IMR-90 (cell line): ENCODE measurements at regions not wholly inside any gene's neighbourhood (a gene's known extent, or its start where the extent isn't known, plus 50 kb on each side); places are given as distances from the start of the nearest gene placed in this dataset.

Experiments
- ATAC-seq: fragments of 200-7000 bp; cut with Tn5 transposase; 2 replicates; pipeline ENCODE4 v1.9.1; 2020; ENCODE audit warnings: low read depth, mild to moderate bottlenecking, moderate library complexity
- BruUV-seq: library from RNA; stranded (reverse); fragments of 400-500 nt; replicated peaks from 2 replicates; lab custom pipeline; 2021; lab: Mats Ljungman, UMichigan
- CTCF ChIA-PET: fragments of 300-600 bp; formaldehyde crosslinking; extraction: SDS; loops from one replicate; lab custom pipeline; 2021; ENCODE audit warnings: antibody characterized with exemption; lab: Yijun Ruan, JAX
- POLR2A ChIA-PET: fragments of 300-600 bp; sonication (Branson Sonifier 250); formaldehyde crosslinking; loops from one replicate; lab custom pipeline; 2022; ENCODE audit warnings: antibody characterized with exemption; ENCODE audit not compliant: unreplicated experiment; lab: Charles Lee
- DNase-seq: peaks from one replicate; pipeline ENCODE4 v3.0.0; 2013
- H2AFZ ChIP-seq: replicated peaks from 2 replicates; pipeline ENCODE3; 2013; ENCODE audit warnings: low read length, mild to moderate bottlenecking; ENCODE audit not compliant: poor library complexity
- H2AK5ac ChIP-seq: 2 replicates; pipeline ENCODE4 v1.6.1; 2013; ENCODE audit warnings: low read depth, low read length, inconsistent platforms
- H2AK9ac ChIP-seq: replicated peaks from 2 replicates; pipeline ENCODE3; 2013; ENCODE audit warnings: mild to moderate bottlenecking, low read depth, low read length, moderate library complexity; ENCODE audit not compliant: poor library complexity
- H2BK120ac ChIP-seq: 2 replicates; pipeline ENCODE4 v1.6.1; 2013; ENCODE audit warnings: low read depth, low read length, inconsistent platforms
- H2BK15ac ChIP-seq: 3 replicates; pipeline ENCODE4 v1.6.1; 2013; ENCODE audit warnings: low read depth, low read length, inconsistent platforms
- H2BK20ac ChIP-seq: 2 replicates; pipeline ENCODE4 v1.6.1; 2013; ENCODE audit warnings: low read depth, mild to moderate bottlenecking, inconsistent platforms, low read length, moderate library complexity
- H2BK5ac ChIP-seq: 2 replicates; pipeline ENCODE4 v1.6.1; 2013; ENCODE audit warnings: mild to moderate bottlenecking, low read depth, low read length, inconsistent platforms; ENCODE audit not compliant: poor library complexity, severe bottlenecking
- H3K14ac ChIP-seq: replicated peaks from 2 replicates; pipeline ENCODE4 v1.6.1; 2013; ENCODE audit warnings: low read depth, low read length, inconsistent platforms
- H3K18ac ChIP-seq: 2 replicates; pipeline ENCODE4 v1.6.1; 2013; ENCODE audit warnings: low read depth, low read length, control low read depth
- H3K23ac ChIP-seq: 2 replicates; pipeline ENCODE4 v1.6.1; 2013; ENCODE audit warnings: low read depth, low read length, inconsistent platforms
- H3K27ac ChIP-seq: 2 replicates; pipeline ENCODE4 v1.5.1; 2013; ENCODE audit warnings: mild to moderate bottlenecking, control low read depth, low read length; ENCODE audit not compliant: insufficient read depth
- H3K27me3 ChIP-seq: 2 replicates; pipeline ENCODE4 v1.6.1; 2013; ENCODE audit warnings: low read length; ENCODE audit not compliant: control insufficient read depth, insufficient read depth
- H3K36me3 ChIP-seq: 2 replicates; pipeline ENCODE4 v1.6.1; 2013; ENCODE audit warnings: low read length, mixed read lengths; ENCODE audit not compliant: control insufficient read depth, insufficient read depth
- H3K4ac ChIP-seq: 2 replicates; pipeline ENCODE4 v1.6.1; 2013; ENCODE audit warnings: low read depth, low read length, inconsistent platforms
- H3K4me1 ChIP-seq: 2 replicates; pipeline ENCODE4 v1.6.1; 2013; ENCODE audit warnings: low read length, mixed read lengths; ENCODE audit not compliant: control insufficient read depth, insufficient read depth
- H3K4me2 ChIP-seq: 2 replicates; pipeline ENCODE4 v1.6.1; 2013; ENCODE audit warnings: low read depth, mild to moderate bottlenecking, control low read depth, low read length, moderate library complexity
- H3K4me3 ChIP-seq: 2 replicates; pipeline ENCODE4 v1.5.1; 2013; ENCODE audit warnings: low read depth, mild to moderate bottlenecking, control low read depth, low read length, moderate library complexity; ENCODE audit not compliant: insufficient read depth
- H3K56ac ChIP-seq: 2 replicates; pipeline ENCODE4 v1.6.1; 2013; ENCODE audit warnings: low read length, inconsistent platforms; ENCODE audit not compliant: insufficient read depth; ENCODE audit errors: extremely low read depth
- H3K79me1 ChIP-seq, 2 experiments: 2 replicates each; pipeline ENCODE4 v1.6.1; 2013; ENCODE audit warnings: low read length in 2 of 2, inconsistent platforms in 1 of 2, low read depth in 1 of 2
- H3K9ac ChIP-seq: 2 replicates; pipeline ENCODE4 v1.6.1; 2013; ENCODE audit warnings: low read depth, low read length, control low read depth
- H3K9me1 ChIP-seq: 2 replicates; pipeline ENCODE4 v1.6.1; 2013; ENCODE audit warnings: low read length, inconsistent platforms; ENCODE audit not compliant: insufficient read depth
- H3K9me3 ChIP-seq: 2 replicates; pipeline ENCODE4 v1.6.1; 2013; ENCODE audit warnings: low read length; ENCODE audit not compliant: control insufficient read depth, insufficient read depth
- H4K20me1 ChIP-seq: 2 replicates; pipeline ENCODE4 v1.6.1; 2013; ENCODE audit warnings: low read length, inconsistent platforms; ENCODE audit not compliant: insufficient read depth
- H4K5ac ChIP-seq: 2 replicates; pipeline ENCODE4 v1.6.1; 2013; ENCODE audit warnings: mild to moderate bottlenecking, low read depth, low read length, control low read depth
- H4K8ac ChIP-seq, 2 experiments: 2 replicates each; pipeline ENCODE4 v1.6.1; 2013; ENCODE audit warnings: low read depth in 2 of 2, low read length in 2 of 2, control low read depth in 1 of 2, inconsistent platforms in 1 of 2
- H4K91ac ChIP-seq: 2 replicates; pipeline ENCODE4 v1.6.1; 2013; ENCODE audit warnings: low read depth, low read length, inconsistent platforms; ENCODE audit not compliant: insufficient read depth
- CEBPB ChIP-seq: IDR thresholded peaks from 2 replicates; pipeline ENCODE4 v1.6.1; 2012; ENCODE audit warnings: low read depth, low read length, improper control_type of control experiment
- CHD1 ChIP-seq: IDR thresholded peaks from 2 replicates; pipeline ENCODE4 v1.6.1; 2012; ENCODE audit warnings: low read depth, low read length, improper control_type of control experiment
- CTCF ChIP-seq: conservative IDR thresholded peaks from 2 replicates; pipeline ENCODE4 v1.5.1; 2012; ENCODE audit warnings: mild to moderate bottlenecking, low read depth, low read length, improper control_type of control experiment
- MXI1 ChIP-seq: IDR thresholded peaks from 2 replicates; pipeline ENCODE4 v1.6.1; 2012; ENCODE audit warnings: low read depth, mild to moderate bottlenecking, low read length, moderate library complexity, borderline replicate concordance
- NFE2L2 ChIP-seq: fragments of 150-350 bp; IDR thresholded peaks from 2 replicates; pipeline ENCODE4 v1.6.1; 2016; ENCODE audit warnings: low read depth, mild to moderate bottlenecking, low read length
- RCOR1 ChIP-seq: IDR thresholded peaks from 2 replicates; pipeline ENCODE4 v1.6.1; 2012; ENCODE audit warnings: mild to moderate bottlenecking, low read length, improper control_type of control experiment; ENCODE audit not compliant: insufficient replicate concordance
- SMC3 ChIP-seq: fragments of 150-350 bp; IDR thresholded peaks from 2 replicates; pipeline ENCODE4 v1.6.1; 2016; ENCODE audit warnings: low read depth, mild to moderate bottlenecking, antibody characterized with exemption, low read length, moderate library complexity
- WGBS, 2 experiments: methylation state at CpG; one replicate each; pipeline versions ENCODE4 v1.1.5 to v1.1.7; 2013; ENCODE audit warnings: missing lambda C conversion rate in 2 of 2; ENCODE audit not compliant: insufficient read length in 1 of 2; ENCODE audit errors: extremely low coverage in 2 of 2; 5-methylcytosine and 5-hydroxymethylcytosine counted together
- dilution Hi-C: fragments of 300-500 bp; cut with HindIII; formaldehyde crosslinking; loops from one replicate; pipeline ENCODE4 v1.14.3; 2018; ENCODE audit warnings: low sequenced_read_pairs; ENCODE audit not compliant: unreplicated experiment
- in situ Hi-C: fragments of 300-500 bp; cut with MboI; formaldehyde crosslinking; loops from 3 replicates; pipeline ENCODE4 v1.14.3; 2019; ENCODE audit warnings: low sequenced_read_pairs, inconsistent platforms, mixed read lengths
- intact Hi-C: fragments of 100-400 bp; cut with micrococcal nuclease; formaldehyde crosslinking; loops from 2 replicates; pipeline ENCODE4 v1.10.0; 2022
- TF ChIP-seq, protein P1 (sequence below): fragments of 150-350 bp; IDR thresholded peaks from 2 replicates; pipeline ENCODE4 v1.6.1; 2016; ENCODE audit warnings: low read depth, mild to moderate bottlenecking, low read length, moderate library complexity, borderline replicate concordance

DNA sequence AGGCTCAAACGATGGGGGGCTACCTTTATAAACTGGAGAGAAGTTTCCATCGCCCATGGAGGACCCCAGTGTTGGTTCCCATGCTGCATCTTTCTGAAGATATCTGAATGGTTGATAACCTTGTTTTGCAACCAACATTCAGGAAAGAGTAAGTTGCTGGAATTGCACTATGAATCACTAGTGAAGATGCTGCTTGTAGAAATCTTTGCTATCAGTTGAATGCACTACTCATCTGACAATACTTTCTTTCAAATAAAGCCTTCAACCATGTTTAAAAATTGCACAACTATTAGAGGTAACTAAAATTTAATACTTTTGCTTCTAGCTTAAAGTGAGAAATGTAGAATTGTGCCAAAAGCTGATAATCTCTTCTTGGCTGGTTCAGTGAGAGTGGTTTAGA is 86.8 kb upstream of the HIVEP3 start:
- intact Hi-C loops, result no loop called here
- H4K5ac ChIP-seq, result no peak overlapping the region
- H3K56ac ChIP-seq, result no peak overlapping the region
- H4K20me1 ChIP-seq, result no peaks in the 10 kb centered on the region
- no peak for TF ChIP-seq RCOR1
- no peak for TF ChIP-seq NFE2L2
- TF ChIP-seq CHD1, result no peak
- TF ChIP-seq SMC3, result no peak
- TF ChIP-seq CTCF, result no peak
- TF ChIP-seq MXI1, result no peak
- TF ChIP-seq, protein P1, sequence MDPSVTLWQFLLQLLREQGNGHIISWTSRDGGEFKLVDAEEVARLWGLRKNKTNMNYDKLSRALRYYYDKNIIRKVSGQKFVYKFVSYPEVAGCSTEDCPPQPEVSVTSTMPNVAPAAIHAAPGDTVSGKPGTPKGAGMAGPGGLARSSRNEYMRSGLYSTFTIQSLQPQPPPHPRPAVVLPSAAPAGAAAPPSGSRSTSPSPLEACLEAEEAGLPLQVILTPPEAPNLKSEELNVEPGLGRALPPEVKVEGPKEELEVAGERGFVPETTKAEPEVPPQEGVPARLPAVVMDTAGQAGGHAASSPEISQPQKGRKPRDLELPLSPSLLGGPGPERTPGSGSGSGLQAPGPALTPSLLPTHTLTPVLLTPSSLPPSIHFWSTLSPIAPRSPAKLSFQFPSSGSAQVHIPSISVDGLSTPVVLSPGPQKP, result no peak
- TF ChIP-seq CEBPB, result no peak
- H3K4me2 ChIP-seq, result no peak overlapping the region
- no peak overlapping the region for H3K27ac ChIP-seq
- no peak overlapping the region for H3K9ac ChIP-seq
- no peak overlapping the region for H4K91ac ChIP-seq
- H3K4ac ChIP-seq, result no peak overlapping the region
- ChIA-PET CTCF (no interaction called here), POLR2A (no interaction called here)
- H3K36me3 ChIP-seq, result no peaks in the 10 kb centered on the region
- H2AFZ ChIP-seq, result no peak overlapping the region
- H2BK20ac ChIP-seq, result no peak overlapping the region
- dilution Hi-C loops, result no loop called here
- ATAC-seq (no peak), DNase-seq (no peak)
- H3K9me1 ChIP-seq, result no peaks in the 10 kb centered on the region; the same call in 1 of the 2 replicates
- H2BK120ac ChIP-seq, result no peak overlapping the region
- no TSS peak for BruUV-seq
- H3K9me3 ChIP-seq, result no peaks in the 10 kb centered on the region
- H3K4me1 ChIP-seq, result no peaks in the 10 kb centered on the region
- H2AK5ac ChIP-seq, result no peak overlapping the region
- H2AK9ac ChIP-seq, result no peak overlapping the region
- H3K79me1 ChIP-seq, result no peaks in the 10 kb centered on the region
- WGBS, 2 experiments, result no CpG with 5 or more reads among the region's 2 CpGs
- H3K23ac ChIP-seq, result no peak overlapping the region
- no peak overlapping the region for H3K18ac ChIP-seq
- in situ Hi-C loops, result no loop called here
- no peak overlapping the region for H2BK15ac ChIP-seq
- no peak overlapping the region for H4K8ac ChIP-seq
- no peak overlapping the region for H3K4me3 ChIP-seq
- H3K14ac ChIP-seq, result no peak overlapping the region
- H2BK5ac ChIP-seq, result no peak overlapping the region
- no peaks in the 10 kb centered on the region for H3K27me3 ChIP-seq
